SK-N-SH (cell line): ENCODE measurements at regions not wholly inside any gene's neighbourhood (a gene's known extent, or its start where the extent isn't known, plus 50 kb on each side); places are given as distances from the start of the nearest gene placed in this dataset.

Experiments used
- CTCF ChIA-PET: fragments of 300-600, 350-600 bp; formaldehyde crosslinking; extraction: SDS; loops from one replicate; lab custom pipeline; 2021; lab: Yijun Ruan, JAX
- POLR2A ChIA-PET: fragments of 350-600 bp; sonication (Branson Sonifier 250); formaldehyde crosslinking; extraction: SDS; loops from one replicate; lab custom pipeline; 2020; ENCODE audit warnings: antibody characterized with exemption, inconsistent platforms; lab: Yijun Ruan, JAX
- DNase-seq: peaks from one replicate; pipeline ENCODE4 v3.0.0; 2012
- H2AFZ ChIP-seq: fragments of 200-600 bp; sonication (generic); 2 replicates; pipeline ENCODE4 v1.8.1; 2016; ENCODE audit warnings: antibody characterized with exemption, mild to moderate bottlenecking, low read depth
- H3F3A ChIP-seq: fragments of 200-600 bp; sonication (generic); replicated peaks from 2 replicates; pipeline ENCODE3; 2016; ENCODE audit warnings: antibody characterized with exemption, mild to moderate bottlenecking; ENCODE audit not compliant: insufficient read depth
- H3K27ac ChIP-seq, 2 experiments: fragments of 200-500 bp in 1 of 2; fragments of 200-600 bp in 1 of 2; sonication (Bioruptor generic) in 1 of 2; sonication (generic), shearing (Covaris generic) in 1 of 2; 2 replicates each; pipeline versions ENCODE4 v1.5.1 to v1.6.1; 2014 to 2016; ENCODE audit warnings: low read depth in 2 of 2, inconsistent platforms in 1 of 2, low read length in 1 of 2, mild to moderate bottlenecking in 1 of 2, mixed read lengths in 1 of 2
- H3K27me3 ChIP-seq: fragments of 200-600 bp; sonication (generic), shearing (Covaris generic); 2 replicates; pipeline ENCODE4 v1.6.1; 2016; ENCODE audit warnings: mixed run types; ENCODE audit not compliant: insufficient read depth
- H3K36me3 ChIP-seq, 2 experiments: fragments of 200-500 bp in 1 of 2; fragments of 200-600 bp in 1 of 2; sonication (Bioruptor generic) in 1 of 2; sonication (generic) in 1 of 2; replicated peaks in 1 of 2; 2 replicates each; pipeline versions ENCODE3 to v1.5.1; 2014 to 2016; ENCODE audit warnings: low read length in 1 of 2, mild to moderate bottlenecking in 1 of 2; ENCODE audit not compliant: insufficient read depth in 2 of 2, control insufficient read depth in 1 of 2
- H3K4me1 ChIP-seq, 2 experiments: fragments of 200-500 bp in 1 of 2; fragments of 200-600 bp in 1 of 2; sonication (Bioruptor generic) in 1 of 2; sonication (generic), shearing (Covaris generic) in 1 of 2; 2 replicates each; pipeline versions ENCODE4 v1.5.1 to v1.6.1; 2014 to 2016; ENCODE audit warnings: low read depth in 1 of 2, low read length in 1 of 2, mixed run types in 1 of 2; ENCODE audit not compliant: insufficient read depth in 2 of 2, control insufficient read depth in 1 of 2
- H3K4me2 ChIP-seq: fragments of 200-600 bp; sonication (generic), shearing (Covaris generic); 2 replicates; pipeline ENCODE4 v1.6.1; 2017; ENCODE audit warnings: mixed run types
- H3K4me3 ChIP-seq, 2 experiments: fragments of 200-500 bp in 1 of 2; fragments of 200-600 bp in 1 of 2; sonication (Bioruptor generic) in 1 of 2; sonication (generic), shearing (Covaris generic) in 1 of 2; 2 replicates each; pipeline versions ENCODE4 v1.5.1 to v1.8.1; 2014 to 2016; ENCODE audit warnings: low read depth in 2 of 2, inconsistent platforms in 1 of 2, low read length in 1 of 2, mild to moderate bottlenecking in 1 of 2, mixed read lengths in 1 of 2, moderate library complexity in 1 of 2
- H3K79me2 ChIP-seq: fragments of 200-600 bp; sonication (generic); 2 replicates; pipeline ENCODE4 v1.8.1; 2017; ENCODE audit warnings: mild to moderate bottlenecking; ENCODE audit not compliant: insufficient read depth
- H3K9ac ChIP-seq: fragments of 200-600 bp; sonication (generic); 2 replicates; pipeline ENCODE4 v1.6.1; 2017; ENCODE audit warnings: mixed run types
- H3K9me2 ChIP-seq: fragments of 200-600 bp; sonication (generic); 2 replicates; pipeline ENCODE4 v1.6.1; 2017; ENCODE audit warnings: mixed run types
- H3K9me3 ChIP-seq: fragments of 200-600 bp; sonication (generic); 2 replicates; pipeline ENCODE4 v1.6.1; 2017; ENCODE audit warnings: mixed run types, mild to moderate bottlenecking, moderate library complexity
- H4K20me1 ChIP-seq: fragments of 200-600 bp; sonication (generic); 2 replicates; pipeline ENCODE4 v1.6.1; 2017; ENCODE audit warnings: mild to moderate bottlenecking, mixed run types; ENCODE audit not compliant: insufficient read depth
- CHD2 ChIP-seq: fragments of 150-350 bp; IDR thresholded peaks from 2 replicates; pipeline ENCODE4 v1.6.1; 2018; ENCODE audit warnings: low read length; ENCODE audit not compliant: partially characterized antibody
- FOXJ3 ChIP-seq: sonication (generic); formaldehyde crosslinking; IDR thresholded peaks from 2 replicates; pipeline ENCODE4 v1.5.1; 2020; ENCODE audit warnings: mild to moderate bottlenecking, missing genetic modification reagents
- MEF2A ChIP-seq: IDR thresholded peaks from 2 replicates; pipeline ENCODE4 v1.4.0; 2012; ENCODE audit warnings: low read depth, borderline replicate concordance
- NRF1 ChIP-seq: IDR thresholded peaks from 2 replicates; pipeline ENCODE4 v1.6.1; 2012; ENCODE audit warnings: low read depth, mild to moderate bottlenecking, low read length
- RCOR1 ChIP-seq: fragments of 150-350 bp; IDR thresholded peaks from 2 replicates; pipeline ENCODE4 v1.6.1; 2017; ENCODE audit warnings: antibody characterized with exemption, low read length
- RFX5 ChIP-seq: IDR thresholded peaks from 2 replicates; pipeline ENCODE4 v1.6.1; 2012; ENCODE audit warnings: mild to moderate bottlenecking, improper control_type of control experiment, low read length
- RXRA ChIP-seq: IDR thresholded peaks from 2 replicates; pipeline ENCODE4 v1.4.0; 2012; ENCODE audit warnings: low read depth, mild to moderate bottlenecking, borderline replicate concordance
- SIN3A ChIP-seq: IDR thresholded peaks from 2 replicates; pipeline ENCODE4 v1.6.1; 2012; ENCODE audit warnings: low read depth, mild to moderate bottlenecking, low read length, moderate library complexity, borderline replicate concordance
- TEAD4 ChIP-seq: IDR thresholded peaks from 2 replicates; pipeline ENCODE4 v1.4.0; 2012; ENCODE audit warnings: mild to moderate bottlenecking, borderline replicate concordance; ENCODE audit not compliant: insufficient read depth
- YY1 ChIP-seq: IDR thresholded peaks from 2 replicates; pipeline ENCODE4 v1.4.0; 2012; ENCODE audit warnings: low read depth, mild to moderate bottlenecking
- WGBS: methylation state at CpG from one replicate; pipeline ENCODE4 v1.1.6; 2017; ENCODE audit warnings: low lambda C conversion rate; 5-methylcytosine and 5-hydroxymethylcytosine counted together
- TF ChIP-seq, protein P1 (sequence below): IDR thresholded peaks from 2 replicates; pipeline ENCODE4 v1.6.1; 2012; ENCODE audit warnings: mild to moderate bottlenecking, low read depth, low read length, moderate library complexity
- TF ChIP-seq, protein P2 (sequence below): IDR thresholded peaks from 2 replicates; pipeline ENCODE4 v1.4.0; 2012; ENCODE audit warnings: low read depth, borderline replicate concordance
- TF ChIP-seq, protein P3 (sequence below): fragments of 150-350 bp; IDR thresholded peaks from 2 replicates; pipeline ENCODE4 v1.6.1; 2016; ENCODE audit warnings: mild to moderate bottlenecking, low read depth, low read length

DNA sequence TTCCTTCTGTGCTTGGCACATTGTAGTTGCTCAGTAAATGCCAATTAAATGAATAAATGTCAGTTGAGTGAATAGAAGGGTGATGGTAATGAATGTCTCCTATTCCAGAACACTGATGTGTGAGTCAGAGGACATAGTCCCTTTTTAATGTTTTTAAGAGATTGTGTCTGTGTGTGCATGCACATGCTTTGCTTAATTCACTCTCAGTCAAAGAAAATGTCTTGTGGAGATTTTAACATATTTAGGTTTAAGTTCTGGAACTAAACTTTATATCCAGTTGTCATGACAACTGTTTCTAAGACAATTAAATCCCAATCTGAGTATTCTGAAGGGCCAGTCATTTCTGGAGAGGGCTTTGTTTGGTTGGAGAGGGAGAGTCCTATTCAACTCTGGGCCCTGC lies 255.3 kb upstream of the CDH11 start:
- Histone ChIP-seq H3K9ac (no peak overlapping the region), H3F3A (no peaks in the 10 kb centered on the region), H3K4me1 (no peaks in the 10 kb centered on the region; a peak in 1 of 4 replicates), H3K36me3 (no peaks in the 10 kb centered on the region), H3K27me3 (no peaks in the 10 kb centered on the region), H3K4me3 (no peak overlapping the region), H3K79me2 (no peaks in the 10 kb centered on the region), H2AFZ (no peak overlapping the region), H3K4me2 (no peak overlapping the region), H3K27ac (no peak overlapping the region), H3K9me3 (no peaks in the 10 kb centered on the region), H3K9me2 (no peaks in the 10 kb centered on the region), H4K20me1 (no peaks in the 10 kb centered on the region)
- POLR2A ChIA-PET = no interaction called here
- TF ChIP-seq, protein P1, sequence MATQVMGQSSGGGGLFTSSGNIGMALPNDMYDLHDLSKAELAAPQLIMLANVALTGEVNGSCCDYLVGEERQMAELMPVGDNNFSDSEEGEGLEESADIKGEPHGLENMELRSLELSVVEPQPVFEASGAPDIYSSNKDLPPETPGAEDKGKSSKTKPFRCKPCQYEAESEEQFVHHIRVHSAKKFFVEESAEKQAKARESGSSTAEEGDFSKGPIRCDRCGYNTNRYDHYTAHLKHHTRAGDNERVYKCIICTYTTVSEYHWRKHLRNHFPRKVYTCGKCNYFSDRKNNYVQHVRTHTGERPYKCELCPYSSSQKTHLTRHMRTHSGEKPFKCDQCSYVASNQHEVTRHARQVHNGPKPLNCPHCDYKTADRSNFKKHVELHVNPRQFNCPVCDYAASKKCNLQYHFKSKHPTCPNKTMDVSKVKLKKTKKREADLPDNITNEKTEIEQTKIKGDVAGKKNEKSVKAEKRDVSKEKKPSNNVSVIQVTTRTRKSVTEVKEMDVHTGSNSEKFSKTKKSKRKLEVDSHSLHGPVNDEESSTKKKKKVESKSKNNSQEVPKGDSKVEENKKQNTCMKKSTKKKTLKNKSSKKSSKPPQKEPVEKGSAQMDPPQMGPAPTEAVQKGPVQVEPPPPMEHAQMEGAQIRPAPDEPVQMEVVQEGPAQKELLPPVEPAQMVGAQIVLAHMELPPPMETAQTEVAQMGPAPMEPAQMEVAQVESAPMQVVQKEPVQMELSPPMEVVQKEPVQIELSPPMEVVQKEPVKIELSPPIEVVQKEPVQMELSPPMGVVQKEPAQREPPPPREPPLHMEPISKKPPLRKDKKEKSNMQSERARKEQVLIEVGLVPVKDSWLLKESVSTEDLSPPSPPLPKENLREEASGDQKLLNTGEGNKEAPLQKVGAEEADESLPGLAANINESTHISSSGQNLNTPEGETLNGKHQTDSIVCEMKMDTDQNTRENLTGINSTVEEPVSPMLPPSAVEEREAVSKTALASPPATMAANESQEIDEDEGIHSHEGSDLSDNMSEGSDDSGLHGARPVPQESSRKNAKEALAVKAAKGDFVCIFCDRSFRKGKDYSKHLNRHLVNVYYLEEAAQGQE = no peak
- no peak for TF ChIP-seq SIN3A
- CTCF ChIA-PET = no interaction called here
- no peak for DNase-seq

DNA sequence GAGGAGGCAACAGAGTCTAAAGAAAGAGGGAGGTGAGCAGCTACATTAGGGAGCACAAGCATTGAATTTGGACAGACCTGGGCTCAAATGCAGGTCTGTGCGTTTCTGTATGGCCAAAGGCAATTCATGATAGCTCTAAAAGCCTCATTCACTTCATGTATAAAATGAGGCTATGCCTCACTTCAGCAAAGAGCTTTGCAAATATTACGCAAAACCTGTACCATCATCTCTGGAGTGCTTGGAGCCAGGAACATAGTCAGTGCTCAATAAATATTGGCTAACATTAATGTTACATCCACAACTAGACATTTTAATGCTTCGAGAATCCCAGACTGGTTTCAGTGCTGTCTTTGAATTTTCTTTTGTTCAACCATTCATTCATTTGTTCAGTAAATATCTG lies 254.7 kb upstream of the CDH11 start:
- no peaks in the 10 kb centered on the region for H3F3A ChIP-seq
- TF ChIP-seq, protein P2, sequence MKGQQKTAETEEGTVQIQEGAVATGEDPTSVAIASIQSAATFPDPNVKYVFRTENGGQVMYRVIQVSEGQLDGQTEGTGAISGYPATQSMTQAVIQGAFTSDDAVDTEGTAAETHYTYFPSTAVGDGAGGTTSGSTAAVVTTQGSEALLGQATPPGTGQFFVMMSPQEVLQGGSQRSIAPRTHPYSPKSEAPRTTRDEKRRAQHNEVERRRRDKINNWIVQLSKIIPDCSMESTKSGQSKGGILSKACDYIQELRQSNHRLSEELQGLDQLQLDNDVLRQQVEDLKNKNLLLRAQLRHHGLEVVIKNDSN = no peak
- TF ChIP-seq RXRA = no peak
- no peak for TF ChIP-seq NRF1
- no peak for TF ChIP-seq YY1
- TF ChIP-seq, protein P3, sequence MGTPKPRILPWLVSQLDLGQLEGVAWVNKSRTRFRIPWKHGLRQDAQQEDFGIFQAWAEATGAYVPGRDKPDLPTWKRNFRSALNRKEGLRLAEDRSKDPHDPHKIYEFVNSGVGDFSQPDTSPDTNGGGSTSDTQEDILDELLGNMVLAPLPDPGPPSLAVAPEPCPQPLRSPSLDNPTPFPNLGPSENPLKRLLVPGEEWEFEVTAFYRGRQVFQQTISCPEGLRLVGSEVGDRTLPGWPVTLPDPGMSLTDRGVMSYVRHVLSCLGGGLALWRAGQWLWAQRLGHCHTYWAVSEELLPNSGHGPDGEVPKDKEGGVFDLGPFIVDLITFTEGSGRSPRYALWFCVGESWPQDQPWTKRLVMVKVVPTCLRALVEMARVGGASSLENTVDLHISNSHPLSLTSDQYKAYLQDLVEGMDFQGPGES = no peak
- TF ChIP-seq TEAD4 = no peak
- no peak for TF ChIP-seq FOXJ3 (CRISPR knock-in tag)
- TF ChIP-seq RCOR1 = no peak
- TF ChIP-seq MEF2A = no peak
- no peak for TF ChIP-seq CHD2
- no peak for TF ChIP-seq RFX5
- TF ChIP-seq, all 33 proteins: peak for 0
- Histone ChIP-seq H3K4me3 (no peak overlapping the region), H3K4me2 (no peak overlapping the region), H3K9me3 (no peaks in the 10 kb centered on the region), H2AFZ (no peak overlapping the region), H3K79me2 (no peaks in the 10 kb centered on the region), H3K9ac (no peak overlapping the region), H4K20me1 (no peaks in the 10 kb centered on the region), H3K36me3 (no peaks in the 10 kb centered on the region), H3K27me3 (no peaks in the 10 kb centered on the region), H3K27ac (no peak overlapping the region), H3K9me2 (no peaks in the 10 kb centered on the region), H3K4me1 (no peaks in the 10 kb centered on the region; a peak in 1 of 4 replicates)
- 81% methylated on average over 3 of the region's 3 CpGs for WGBS
- CTCF ChIA-PET = no interaction called here
- POLR2A ChIA-PET = no interaction called here
- DNase-seq = no peak
